ENCODE measurements at regions not wholly inside any gene's neighbourhood (a gene's known extent, or its start where the extent isn't known, plus 50 kb on each side); places are given as distances from the start of the nearest gene placed in this dataset.

DNA sequence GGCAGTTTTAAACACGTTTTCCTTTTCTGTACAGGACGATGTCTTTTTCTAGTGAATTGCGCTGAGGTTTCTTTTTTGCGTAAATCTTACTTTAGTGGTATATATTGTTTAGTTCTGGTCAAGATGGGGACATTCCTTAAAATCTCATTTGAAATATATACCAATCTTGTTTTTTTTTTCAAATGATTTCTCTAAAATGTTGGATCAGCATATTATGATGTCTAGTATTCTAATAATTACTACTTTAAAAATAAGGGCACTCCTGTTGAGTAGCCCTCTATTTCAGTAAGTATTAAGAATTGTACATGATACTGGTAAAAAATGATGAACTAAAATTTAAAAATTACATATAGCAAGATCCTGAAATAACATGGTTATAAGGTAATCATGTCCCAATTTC is 224.1 kb upstream of the ARHGAP24 start:
- Histone ChIP-seq H3K9ac (ENCODE audit: insufficient read depth in 1 of 2, low read depth in 2 of 2, low read length in 2 of 2) (no peak overlapping the region), H3K36me3 (ENCODE audit: control insufficient read depth, insufficient read depth, low read length) (no peaks in the 10 kb centered on the region), H3K4me3 (no peak overlapping the region), H3K4me2 (ENCODE audit: insufficient read depth, low read length) (no peak overlapping the region), H3K79me2 (ENCODE audit: control insufficient read depth, insufficient read depth, low read length) (no peaks in the 10 kb centered on the region), H4K20me1 (replicated peaks; ENCODE audit: control insufficient read depth, insufficient read depth, low read length) (no peaks in the 10 kb centered on the region), H2AFZ (ENCODE audit: low read depth, low read length) (no peak overlapping the region), H3K27ac (ENCODE audit: extremely low read depth, low read depth, low read length) (no peak overlapping the region), H3K4me1 (replicated peaks in 1 of 2; ENCODE audit: control insufficient read depth in 2 of 2, insufficient read depth in 2 of 2, low read length in 2 of 2) (no peaks in the 10 kb centered on the region), H3K9me3 (replicated peaks; ENCODE audit: control insufficient read depth, insufficient read depth, low read depth, low read length) (no peaks in the 10 kb centered on the region), H3K27me3 (ENCODE audit: control insufficient read depth in 2 of 2, insufficient read depth in 2 of 2, low read length in 2 of 2) (no peaks in the 10 kb centered on the region), H3K9me1 (ENCODE audit: control insufficient read depth, insufficient read depth, low read length) (no peaks in the 10 kb centered on the region)
- intact Hi-C loops (cut with micrococcal nuclease) (no loop called here), in situ Hi-C loops (cut with MboI) (no loop called here)
- CTCF ChIA-PET (ENCODE audit: low intra/inter-chr PET ratio) = no interaction called here
- FAIRE-seq (no peak), DNase-seq (ENCODE audit: extremely low read depth in 1 of 4, low spot score in 3 of 4) (no peak), ATAC-seq (no peak)
- POLR2A ChIA-PET = no interaction called here
- BruUV-seq (replicated peaks) = no TSS peak
- WGBS (ENCODE audit: insufficient coverage, low coverage, missing lambda C conversion rate) = 0% methylated on average over 4 of the region's 4 CpGs
- TF ChIP-seq TOE1 (IDR thresholded peaks at IDR 0.05; ENCODE audit: borderline replicate concordance) (no peak), TOE1 (CRISPR knock-in tag; IDR thresholded peaks at IDR 0.05; ENCODE audit: borderline replicate concordance, low read depth) (no peak), YY1 (IDR thresholded peaks at IDR 0.05; ENCODE audit: borderline replicate concordance in 1 of 3, control insufficient read depth in 1 of 3, extremely low read depth in 1 of 3, insufficient read depth in 3 of 3, insufficient read length in 1 of 3, insufficient replicate concordance in 2 of 3, low read depth in 1 of 3, low read length in 2 of 3) (no peak), POLR3A (IDR thresholded peaks at IDR 0.05; ENCODE audit: borderline replicate concordance, extremely low read depth, insufficient read depth, insufficient read length) (no peak), POLR3G (IDR thresholded peaks at IDR 0.05; ENCODE audit: extremely low read depth, insufficient read length, insufficient replicate concordance) (no peak), SOX6 (IDR thresholded peaks at IDR 0.05) (no peak), NFYB (IDR thresholded peaks at IDR 0.05; ENCODE audit: extremely low read depth, insufficient read length) (no peak), POU5F1 (IDR thresholded peaks at IDR 0.05; ENCODE audit: borderline replicate concordance, low read depth, low read length, partially characterized antibody) (no peak), ARID1B (IDR thresholded peaks at IDR 0.05) (no peak), RBM34 (IDR thresholded peaks at IDR 0.05; ENCODE audit: borderline replicate concordance, insufficient read depth, low read length) (no peak), DIDO1 (tag; IDR thresholded peaks at IDR 0.05; ENCODE audit: low read depth) (no peak), C11orf30 (IDR thresholded peaks at IDR 0.05; ENCODE audit: low read depth) (peak; percentile 33; the same call in 1 of the 2 replicates), THRAP3 (IDR thresholded peaks at IDR 0.05; ENCODE audit: borderline replicate concordance) (no peak)
- TF ChIP-seq, protein P1, sequence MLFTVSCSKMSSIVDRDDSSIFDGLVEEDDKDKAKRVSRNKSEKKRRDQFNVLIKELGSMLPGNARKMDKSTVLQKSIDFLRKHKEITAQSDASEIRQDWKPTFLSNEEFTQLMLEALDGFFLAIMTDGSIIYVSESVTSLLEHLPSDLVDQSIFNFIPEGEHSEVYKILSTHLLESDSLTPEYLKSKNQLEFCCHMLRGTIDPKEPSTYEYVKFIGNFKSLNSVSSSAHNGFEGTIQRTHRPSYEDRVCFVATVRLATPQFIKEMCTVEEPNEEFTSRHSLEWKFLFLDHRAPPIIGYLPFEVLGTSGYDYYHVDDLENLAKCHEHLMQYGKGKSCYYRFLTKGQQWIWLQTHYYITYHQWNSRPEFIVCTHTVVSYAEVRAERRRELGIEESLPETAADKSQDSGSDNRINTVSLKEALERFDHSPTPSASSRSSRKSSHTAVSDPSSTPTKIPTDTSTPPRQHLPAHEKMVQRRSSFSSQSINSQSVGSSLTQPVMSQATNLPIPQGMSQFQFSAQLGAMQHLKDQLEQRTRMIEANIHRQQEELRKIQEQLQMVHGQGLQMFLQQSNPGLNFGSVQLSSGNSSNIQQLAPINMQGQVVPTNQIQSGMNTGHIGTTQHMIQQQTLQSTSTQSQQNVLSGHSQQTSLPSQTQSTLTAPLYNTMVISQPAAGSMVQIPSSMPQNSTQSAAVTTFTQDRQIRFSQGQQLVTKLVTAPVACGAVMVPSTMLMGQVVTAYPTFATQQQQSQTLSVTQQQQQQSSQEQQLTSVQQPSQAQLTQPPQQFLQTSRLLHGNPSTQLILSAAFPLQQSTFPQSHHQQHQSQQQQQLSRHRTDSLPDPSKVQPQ (CRISPR knock-in tag; IDR thresholded peaks at IDR 0.05; ENCODE audit: borderline replicate concordance) = no peak
- TF ChIP-seq, protein P2, sequence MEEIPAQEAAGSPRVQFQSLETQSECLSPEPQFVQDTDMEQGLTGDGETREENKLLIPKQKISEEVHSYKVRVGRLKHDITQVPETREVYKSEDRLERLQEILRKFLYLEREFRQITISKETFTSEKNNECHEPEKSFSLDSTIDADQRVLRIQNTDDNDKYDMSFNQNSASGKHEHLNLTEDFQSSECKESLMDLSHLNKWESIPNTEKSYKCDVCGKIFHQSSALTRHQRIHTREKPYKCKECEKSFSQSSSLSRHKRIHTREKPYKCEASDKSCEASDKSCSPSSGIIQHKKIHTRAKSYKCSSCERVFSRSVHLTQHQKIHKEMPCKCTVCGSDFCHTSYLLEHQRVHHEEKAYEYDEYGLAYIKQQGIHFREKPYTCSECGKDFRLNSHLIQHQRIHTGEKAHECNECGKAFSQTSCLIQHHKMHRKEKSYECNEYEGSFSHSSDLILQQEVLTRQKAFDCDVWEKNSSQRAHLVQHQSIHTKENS (CRISPR knock-in tag; IDR thresholded peaks at IDR 0.05) = no peak
- TF ChIP-seq, protein P3, sequence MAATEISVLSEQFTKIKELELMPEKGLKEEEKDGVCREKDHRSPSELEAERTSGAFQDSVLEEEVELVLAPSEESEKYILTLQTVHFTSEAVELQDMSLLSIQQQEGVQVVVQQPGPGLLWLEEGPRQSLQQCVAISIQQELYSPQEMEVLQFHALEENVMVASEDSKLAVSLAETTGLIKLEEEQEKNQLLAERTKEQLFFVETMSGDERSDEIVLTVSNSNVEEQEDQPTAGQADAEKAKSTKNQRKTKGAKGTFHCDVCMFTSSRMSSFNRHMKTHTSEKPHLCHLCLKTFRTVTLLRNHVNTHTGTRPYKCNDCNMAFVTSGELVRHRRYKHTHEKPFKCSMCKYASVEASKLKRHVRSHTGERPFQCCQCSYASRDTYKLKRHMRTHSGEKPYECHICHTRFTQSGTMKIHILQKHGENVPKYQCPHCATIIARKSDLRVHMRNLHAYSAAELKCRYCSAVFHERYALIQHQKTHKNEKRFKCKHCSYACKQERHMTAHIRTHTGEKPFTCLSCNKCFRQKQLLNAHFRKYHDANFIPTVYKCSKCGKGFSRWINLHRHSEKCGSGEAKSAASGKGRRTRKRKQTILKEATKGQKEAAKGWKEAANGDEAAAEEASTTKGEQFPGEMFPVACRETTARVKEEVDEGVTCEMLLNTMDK (IDR thresholded peaks at IDR 0.05; ENCODE audit: borderline replicate concordance, insufficient read depth, low read depth, low read length, poor library complexity, severe bottlenecking) = no peak

Data from K562 (cell line).